HG02943 (cell line): ENCODE measurements at regions not wholly inside any gene's neighbourhood (a gene's known extent, or its start where the extent isn't known, plus 50 kb on each side); places are given as distances from the start of the nearest gene placed in this dataset.
A peak's percentile ranks its signal among the peaks of the same experiment; 100 is the strongest.

Experiments
- ATAC-seq: cut with Tn5 transposase; IDR thresholded peaks from one replicate; pipeline ENCODE4 v1.9.1; 2021; ENCODE audit warnings: mild to moderate bottlenecking, low read depth, moderate library complexity; ENCODE audit not compliant: unreplicated experiment

- no peak for ATAC-seq
These were observed 480.9 kb downstream of the TXNL1 start for GRCh38 chr18:56157541-56157940.

- no peak for ATAC-seq
These were observed 485.7 kb downstream of the TXNL1 start for GRCh38 chr18:56152551-56153310.

GRCh38 chr18:56148373-56148772 lies 490.0 kb downstream of the TXNL1 start:
- ATAC-seq: no peak

GRCh38 chr18:56146565-56146964 lies 491.8 kb downstream of the TXNL1 start:
- ATAC-seq: no peak

- ATAC-seq: no peak
These were observed 496.4 kb downstream of the TXNL1 start for GRCh38 chr18:56142001-56142400.

- ATAC-seq: no peak
These were observed 498.6 kb downstream of the TXNL1 start for GRCh38 chr18:56139792-56140254.

GRCh38 chr18:56139372-56139771 lies 499.0 kb downstream of the TXNL1 start:
- ATAC-seq: no peak

GRCh38 chr18:56136105-56136504 lies 502.3 kb downstream of the TXNL1 start:
- no peak for ATAC-seq

GRCh38 chr18:56130481-56130880 lies 507.9 kb downstream of the TXNL1 start:
- no peak for ATAC-seq

GRCh38 chr18:56128153-56128791 lies 510.1 kb downstream of the TXNL1 start:
- no peak for ATAC-seq

GRCh38 chr18:56127322-56128099 lies 510.9 kb downstream of the TXNL1 start:
- no peak for ATAC-seq

GRCh38 chr18:56124186-56124585 lies 514.2 kb downstream of the TXNL1 start:
- ATAC-seq: no peak

GRCh38 chr18:56121669-56122068 lies 516.7 kb downstream of the TXNL1 start:
- no peak for ATAC-seq

- ATAC-seq: no peak
These were observed 517.6 kb downstream of the TXNL1 start for GRCh38 chr18:56120782-56121181.

- ATAC-seq: no peak
These were observed 518.7 kb downstream of the TXNL1 start for GRCh38 chr18:56119681-56120080.

GRCh38 chr18:56118422-56118821 lies 520.0 kb downstream of the TXNL1 start:
- ATAC-seq: no peak

- no peak for ATAC-seq
These were observed 523.0 kb downstream of the TXNL1 start for GRCh38 chr18:56115071-56116015.

GRCh38 chr18:56112984-56113383 lies 525.0 kb upstream of the TCF4 start:
- no peak for ATAC-seq

- ATAC-seq: peak; percentile 94
These were observed 524.2 kb upstream of the TCF4 start for GRCh38 chr18:56112013-56112749.
